Calu3 (cell line): ENCODE measurements at regions not wholly inside any gene's neighbourhood (a gene's known extent, or its start where the extent isn't known, plus 50 kb on each side); places are given as distances from the start of the nearest gene placed in this dataset.

Source experiments
- BruUV-seq: library from RNA; stranded (reverse); fragments of 400-500 nt; replicated peaks from 2 replicates; lab custom pipeline; 2021; lab: Mats Ljungman, UMichigan
- CTCF ChIA-PET: fragments of 300-600 bp; sonication (Branson Sonifier 250); formaldehyde crosslinking; loops from one replicate; lab custom pipeline; 2022; ENCODE audit warnings: antibody characterized with exemption; lab: Charles Lee
- DNase-seq: peaks from one replicate; pipeline ENCODE4 v3.0.0; 2022
- H3K27ac Mint-ChIP-seq: one replicate; pipeline ENCODE4 v1.8.0; 2022; ENCODE audit warnings: mixed read lengths; ENCODE audit not compliant: unreplicated experiment
- H3K27me3 Mint-ChIP-seq: one replicate; pipeline ENCODE4 v1.8.0; 2022; ENCODE audit warnings: mixed read lengths; ENCODE audit not compliant: unreplicated experiment
- H3K36me3 Mint-ChIP-seq: one replicate; pipeline ENCODE4 v1.8.0; 2022; ENCODE audit warnings: mild to moderate bottlenecking, moderate library complexity, mixed read lengths; ENCODE audit not compliant: insufficient read depth, unreplicated experiment
- H3K4me1 Mint-ChIP-seq: one replicate; pipeline ENCODE4 v1.8.0; 2022; ENCODE audit warnings: mild to moderate bottlenecking, low read depth, mixed read lengths; ENCODE audit not compliant: unreplicated experiment
- H3K4me3 Mint-ChIP-seq: one replicate; pipeline ENCODE4 v1.8.0; 2022; ENCODE audit warnings: mild to moderate bottlenecking, low read depth, moderate library complexity, mixed read lengths; ENCODE audit not compliant: unreplicated experiment
- H3K9me3 Mint-ChIP-seq: one replicate; pipeline ENCODE4 v1.8.0; 2022; ENCODE audit warnings: low read depth, mixed read lengths; ENCODE audit not compliant: unreplicated experiment
- intact Hi-C: fragments of 100-400 bp; cut with micrococcal nuclease; formaldehyde crosslinking; loops from one replicate; pipeline ENCODE4 v1.10.0; 2022; ENCODE audit not compliant: unreplicated experiment
- TF ChIP-seq, protein P1 (sequence below): fragments of 200-600 bp; IDR thresholded peaks from one replicate; pipeline ENCODE4 v1.8.0; 2022; ENCODE audit warnings: antibody characterized with exemption; ENCODE audit not compliant: unreplicated experiment

DNA sequence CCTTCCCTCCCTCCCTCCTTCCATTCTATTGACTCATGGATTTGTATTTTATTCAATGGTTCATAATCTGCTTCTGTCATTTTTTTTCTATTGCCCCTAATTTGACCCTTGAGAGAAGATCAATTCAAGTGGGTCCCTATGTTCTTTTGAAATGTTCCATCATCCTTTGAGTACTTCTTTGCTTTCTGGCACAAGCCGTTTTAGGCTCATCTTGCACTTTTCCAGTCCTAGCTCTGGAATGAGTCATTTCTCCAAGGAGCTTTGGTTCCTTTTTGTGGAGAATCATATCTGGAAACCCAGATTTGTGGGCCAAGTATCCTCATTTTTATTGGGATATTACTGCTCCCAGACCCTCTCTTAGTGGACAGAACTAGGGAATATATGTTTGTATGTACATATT lies 126.8 kb upstream of the PTPN3 start:
- Mint-ChIP-seq H3K27me3 (peaks cover 45% of the 10 kb centered on the region), H3K4me3 (no peak overlapping the region), H3K9me3 (peaks cover 3% of the 10 kb centered on the region), H3K36me3 (no peaks in the 10 kb centered on the region), H3K27ac (no peak overlapping the region), H3K4me1 (no peaks in the 10 kb centered on the region)
- intact Hi-C loops = no loop called here
- TF ChIP-seq, protein P1, sequence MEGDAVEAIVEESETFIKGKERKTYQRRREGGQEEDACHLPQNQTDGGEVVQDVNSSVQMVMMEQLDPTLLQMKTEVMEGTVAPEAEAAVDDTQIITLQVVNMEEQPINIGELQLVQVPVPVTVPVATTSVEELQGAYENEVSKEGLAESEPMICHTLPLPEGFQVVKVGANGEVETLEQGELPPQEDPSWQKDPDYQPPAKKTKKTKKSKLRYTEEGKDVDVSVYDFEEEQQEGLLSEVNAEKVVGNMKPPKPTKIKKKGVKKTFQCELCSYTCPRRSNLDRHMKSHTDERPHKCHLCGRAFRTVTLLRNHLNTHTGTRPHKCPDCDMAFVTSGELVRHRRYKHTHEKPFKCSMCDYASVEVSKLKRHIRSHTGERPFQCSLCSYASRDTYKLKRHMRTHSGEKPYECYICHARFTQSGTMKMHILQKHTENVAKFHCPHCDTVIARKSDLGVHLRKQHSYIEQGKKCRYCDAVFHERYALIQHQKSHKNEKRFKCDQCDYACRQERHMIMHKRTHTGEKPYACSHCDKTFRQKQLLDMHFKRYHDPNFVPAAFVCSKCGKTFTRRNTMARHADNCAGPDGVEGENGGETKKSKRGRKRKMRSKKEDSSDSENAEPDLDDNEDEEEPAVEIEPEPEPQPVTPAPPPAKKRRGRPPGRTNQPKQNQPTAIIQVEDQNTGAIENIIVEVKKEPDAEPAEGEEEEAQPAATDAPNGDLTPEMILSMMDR = no peak
- DNase-seq = no peak
- CTCF ChIA-PET = no interaction called here
- BruUV-seq = no TSS peak

DNA sequence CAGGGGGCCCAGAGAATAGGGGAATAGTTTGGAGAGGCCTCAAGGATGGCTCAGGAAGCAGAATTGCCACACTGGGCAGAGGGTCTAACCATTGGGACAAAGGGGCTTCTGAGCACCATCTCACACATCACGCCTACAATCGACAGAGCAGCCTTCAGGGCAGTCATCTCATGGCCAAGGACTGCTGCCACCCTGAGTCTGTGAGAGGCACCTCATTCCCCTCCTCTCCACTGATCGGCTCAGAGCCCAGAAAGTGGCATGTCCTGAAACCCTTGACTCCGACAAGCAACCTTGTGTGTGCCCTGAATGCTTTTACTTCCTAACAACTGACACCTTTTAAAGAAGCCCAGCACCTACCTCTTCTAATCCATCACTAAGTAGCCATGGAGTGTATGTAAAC lies 128.9 kb upstream of the PTPN3 start:
- no TSS peak for BruUV-seq
- TF ChIP-seq, protein P1 = no peak
- H3K27ac Mint-ChIP-seq = no peak overlapping the region
- no peak for DNase-seq
- no peaks in the 10 kb centered on the region for H3K4me1 Mint-ChIP-seq
- CTCF ChIA-PET = no interaction called here
- no peaks in the 10 kb centered on the region for H3K36me3 Mint-ChIP-seq
- no peak overlapping the region for H3K4me3 Mint-ChIP-seq
- intact Hi-C loops = no loop called here
- peaks cover 46% of the 10 kb centered on the region for H3K27me3 Mint-ChIP-seq
- peaks cover 3% of the 10 kb centered on the region for H3K9me3 Mint-ChIP-seq

DNA sequence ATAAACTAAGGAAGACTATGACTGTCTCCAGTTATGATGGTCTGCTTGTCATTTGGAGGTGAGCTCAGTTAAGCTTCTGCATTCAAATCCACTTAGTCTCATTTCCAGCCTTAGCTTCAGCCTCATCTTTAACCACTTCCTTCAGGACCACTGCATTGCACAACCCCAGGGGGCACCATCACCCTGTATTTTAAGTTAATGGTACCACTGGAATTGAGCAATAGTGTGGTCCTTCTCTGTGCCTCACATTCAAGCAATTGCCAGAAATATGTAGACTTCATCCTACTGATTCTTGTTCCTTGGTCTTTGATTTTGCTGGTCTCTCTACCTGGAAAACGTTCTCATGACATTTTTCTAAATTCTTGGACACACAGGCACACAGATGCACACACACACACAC lies 131.5 kb upstream of the PTPN3 start:
- H3K27ac Mint-ChIP-seq = no peak overlapping the region
- intact Hi-C loops = no loop called here
- TF ChIP-seq, protein P1 = no peak
- H3K27me3 Mint-ChIP-seq = peaks cover 55% of the 10 kb centered on the region
- no peak overlapping the region for H3K4me3 Mint-ChIP-seq
- BruUV-seq = no TSS peak
- no peaks in the 10 kb centered on the region for H3K36me3 Mint-ChIP-seq
- peaks cover 3% of the 10 kb centered on the region for H3K9me3 Mint-ChIP-seq
- no peaks in the 10 kb centered on the region for H3K4me1 Mint-ChIP-seq
- CTCF ChIA-PET = no interaction called here
- no peak for DNase-seq

DNA sequence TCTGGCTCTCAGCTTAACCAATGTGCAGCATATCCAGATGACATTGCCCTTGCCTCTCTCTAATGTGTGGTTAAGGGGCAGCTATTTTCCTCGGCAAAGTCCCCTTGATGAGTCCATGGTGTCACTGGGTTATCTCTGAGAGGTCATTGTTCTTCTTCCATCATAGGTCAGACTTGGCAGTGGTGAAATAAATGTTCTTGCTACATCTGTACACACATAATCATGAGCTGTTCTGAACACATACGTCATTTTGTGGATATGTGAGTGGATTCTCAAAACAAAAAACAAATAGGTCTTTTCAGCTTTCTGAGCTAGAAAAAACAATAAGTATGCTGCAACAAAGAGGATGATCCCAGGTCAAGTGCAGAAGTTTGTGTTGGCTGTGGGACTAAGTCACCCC lies 134.7 kb upstream of the PTPN3 start:
- CTCF ChIA-PET = no interaction called here
- H3K4me3 Mint-ChIP-seq = no peak overlapping the region
- intact Hi-C loops = no loop called here
- TF ChIP-seq, protein P1 = no peak
- H3K27me3 Mint-ChIP-seq = peaks cover 43% of the 10 kb centered on the region
- BruUV-seq = no TSS peak
- no peaks in the 10 kb centered on the region for H3K36me3 Mint-ChIP-seq
- H3K4me1 Mint-ChIP-seq = no peaks in the 10 kb centered on the region
- no peak overlapping the region for H3K27ac Mint-ChIP-seq
- no peak for DNase-seq
- no peaks in the 10 kb centered on the region for H3K9me3 Mint-ChIP-seq
